Mucosa of descending colon (tissue), 3 donors: ENCODE measurements at regions not wholly inside any gene's neighbourhood (a gene's known extent, or its start where the extent isn't known, plus 50 kb on each side); places are given as distances from the start of the nearest gene placed in this dataset.

Experiments used
- ATAC-seq: fragments of 200-7000 bp; cut with Tn5 transposase; one replicate; pipeline ENCODE4 v1.9.1; 2020; ENCODE audit warnings: mild to moderate bottlenecking, moderate library complexity
- DNase-seq, 3 donors: peaks; one replicate each; pipeline ENCODE4 v3.0.0-alpha.2; 2020
- H3K36me3 ChIP-seq: fragments of 200-600 bp; one replicate; pipeline ENCODE4 v1.8.0; 2021; ENCODE audit warnings: low read depth, mild to moderate bottlenecking
- H3K4me1 ChIP-seq: fragments of 200-600 bp; one replicate; pipeline ENCODE4 v1.8.0; 2021; ENCODE audit warnings: low read depth, mild to moderate bottlenecking
- H3K4me3 ChIP-seq: fragments of 200-600 bp; one replicate; pipeline ENCODE4 v1.8.0; 2021; ENCODE audit warnings: mild to moderate bottlenecking
- H3K9me3 ChIP-seq: fragments of 200-600 bp; one replicate; pipeline ENCODE4 v1.8.0; 2021; ENCODE audit warnings: mild to moderate bottlenecking
- CTCF ChIP-seq: fragments of 200-600 bp; IDR thresholded peaks from one replicate; pipeline ENCODE4 v1.8.0; 2022; ENCODE audit warnings: antibody characterized with exemption, mild to moderate bottlenecking
- intact Hi-C, 2 donors: fragments of 100-400 bp; cut with DNase I in 1 of 2; cut with micrococcal nuclease in 1 of 2; formaldehyde crosslinking; loops; one replicate each; pipeline versions ENCODE4 v1.11.0 to v1.11.1; 2022; cut with DNase I, micrococcal nuclease
- donor health status: DM: no; HTN: no; CAD: no; lungs with moderate emphysema.
- donor health status: DM: no; HTN: no; CAD: no.
- donor health status: DM: no; HTN: yes; CAD: no.

DNA sequence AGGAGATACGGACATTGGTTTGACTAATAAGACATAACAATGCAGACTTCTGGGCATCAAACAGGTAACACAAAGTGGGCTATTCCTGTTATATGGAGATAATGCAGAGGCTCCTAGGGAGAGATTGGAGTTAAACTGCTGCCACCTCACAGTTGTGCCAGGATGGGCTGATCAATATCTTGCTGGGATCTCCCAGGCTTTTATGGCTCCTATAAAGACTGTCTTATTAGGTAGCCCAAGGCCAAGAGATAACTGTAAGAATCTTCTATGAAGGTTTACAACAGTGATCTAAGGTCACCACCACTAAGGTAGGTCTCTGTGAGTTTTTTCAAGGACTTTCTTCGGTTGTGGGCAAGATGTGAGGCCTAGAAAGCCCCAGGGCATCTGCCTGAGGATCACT lies 345.8 kb downstream of the KLF5 start:
- DNase-seq (no peak), ATAC-seq (peak; percentile 46)
- no peaks in the 10 kb centered on the region for H3K36me3 ChIP-seq
- H3K4me1 ChIP-seq, result no peaks in the 10 kb centered on the region
- no peaks in the 10 kb centered on the region for H3K9me3 ChIP-seq
- TF ChIP-seq CTCF, result no peak
- intact Hi-C loops, result loop anchor here in 1 of 2 donors (10.0 kb wide), 1 partner anchor 300 kb away; no protein-coding TSS in a partner anchor
- no peak overlapping the region for H3K4me3 ChIP-seq

DNA sequence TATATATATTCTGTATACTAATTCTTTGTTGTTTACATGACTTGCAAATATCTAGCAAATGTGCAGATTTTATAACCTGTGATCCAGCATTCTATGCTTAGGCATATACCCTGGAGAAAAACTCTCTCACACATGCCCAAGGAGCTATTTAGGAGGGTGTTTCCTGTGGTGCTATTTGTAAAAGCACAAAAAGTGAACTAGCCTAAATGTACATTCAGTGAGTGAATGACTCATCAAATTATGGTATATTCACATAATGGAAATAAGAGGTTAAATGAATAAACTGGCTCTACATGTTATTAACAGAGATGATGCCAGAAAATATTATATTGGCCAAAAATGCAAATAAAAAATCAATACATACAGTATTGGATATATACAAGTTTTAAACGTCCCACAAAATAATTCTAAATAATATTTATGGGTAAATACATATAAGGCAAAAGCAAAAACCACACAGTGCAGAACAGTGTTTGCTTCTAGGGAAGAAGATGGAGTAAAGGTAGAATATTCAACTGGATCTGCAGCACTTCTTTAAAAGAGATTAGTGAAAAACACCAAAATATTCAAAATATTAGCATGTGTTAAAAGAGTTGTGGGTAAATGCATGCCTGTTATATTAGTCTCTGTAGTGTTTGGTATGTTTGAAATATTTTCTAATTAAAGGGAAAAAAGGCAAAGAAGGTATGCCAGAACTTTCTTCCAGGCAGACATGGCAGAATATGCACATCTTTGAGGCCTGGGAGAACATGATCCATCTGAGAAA lies 344.7 kb downstream of the KLF5 start:
- H3K4me1 ChIP-seq, result peaks cover under 1% of the 10 kb centered on the region
- TF ChIP-seq CTCF, result no peak
- H3K36me3 ChIP-seq, result no peaks in the 10 kb centered on the region
- DNase-seq (no peak), ATAC-seq (no peak)
- intact Hi-C loops, result loop anchor here in 1 of 2 donors (10.0 kb wide), 1 partner anchor 301 kb away; no protein-coding TSS in a partner anchor
- H3K4me3 ChIP-seq, result no peak overlapping the region
- H3K9me3 ChIP-seq, result no peaks in the 10 kb centered on the region

GRCh38 chr13:73401769-73402168 lies 343.0 kb downstream of the KLF5 start:
- ATAC-seq (no peak), DNase-seq (no peak)
- no peak for TF ChIP-seq CTCF
- Histone ChIP-seq H3K9me3 (no peaks in the 10 kb centered on the region), H3K4me1 (peaks cover 15% of the 10 kb centered on the region), H3K4me3 (no peak overlapping the region), H3K36me3 (no peaks in the 10 kb centered on the region)
- intact Hi-C loops, result loop anchor here in 1 of 2 donors (10.0 kb wide), 1 partner anchor 303 kb away; no protein-coding TSS in a partner anchor

DNA sequence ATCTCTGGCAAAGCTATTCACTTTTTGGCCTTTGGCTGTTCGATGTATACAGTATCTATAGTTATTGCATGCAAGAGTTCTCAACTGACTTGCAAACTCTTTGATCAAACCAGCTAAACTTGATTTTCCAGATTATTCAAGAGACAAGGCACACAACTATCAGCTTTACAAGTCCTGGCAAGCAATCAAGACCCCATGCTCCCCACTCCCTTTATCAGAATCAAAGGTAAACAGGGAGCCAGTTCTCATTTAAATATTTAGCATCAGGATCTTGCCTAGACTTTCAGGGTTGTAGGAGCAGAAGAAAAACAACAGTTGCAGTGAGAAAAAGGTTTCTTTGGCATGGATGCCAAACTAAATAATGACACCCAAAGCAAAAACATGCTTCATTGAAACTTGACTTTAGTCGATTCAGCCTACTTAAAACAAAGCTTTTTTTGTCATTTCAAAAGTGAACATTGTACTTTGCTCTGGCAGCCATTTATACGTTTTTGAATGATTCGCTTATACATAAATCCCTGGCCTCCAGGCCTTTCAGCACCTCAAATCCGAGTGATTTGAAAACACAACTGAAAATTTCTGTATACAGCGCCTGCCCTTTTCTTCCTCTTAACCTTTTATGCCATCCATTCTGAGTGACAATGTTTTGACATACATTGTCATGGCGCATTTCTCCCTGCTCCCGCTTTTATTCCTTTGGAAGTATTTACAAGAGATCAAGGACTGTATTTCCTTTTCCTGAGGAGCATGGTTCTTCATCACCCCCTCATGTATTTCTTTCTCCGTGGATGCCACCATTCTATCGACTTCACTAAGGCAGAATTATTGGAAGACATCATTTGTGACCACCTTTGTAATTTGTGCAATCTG lies 340.8 kb downstream of the KLF5 start:
- intact Hi-C loops, result loop anchor here in 1 of 2 donors (10.0 kb wide), 1 partner anchor 305 kb away; no protein-coding TSS in a partner anchor
- no peak for TF ChIP-seq CTCF
- Histone ChIP-seq H3K4me3 (no peak overlapping the region), H3K36me3 (no peaks in the 10 kb centered on the region), H3K9me3 (no peaks in the 10 kb centered on the region), H3K4me1 (peaks cover 16% of the 10 kb centered on the region)
- ATAC-seq (peak; percentile 85), DNase-seq (peak in 1 of 3 donors; percentile 77)

DNA sequence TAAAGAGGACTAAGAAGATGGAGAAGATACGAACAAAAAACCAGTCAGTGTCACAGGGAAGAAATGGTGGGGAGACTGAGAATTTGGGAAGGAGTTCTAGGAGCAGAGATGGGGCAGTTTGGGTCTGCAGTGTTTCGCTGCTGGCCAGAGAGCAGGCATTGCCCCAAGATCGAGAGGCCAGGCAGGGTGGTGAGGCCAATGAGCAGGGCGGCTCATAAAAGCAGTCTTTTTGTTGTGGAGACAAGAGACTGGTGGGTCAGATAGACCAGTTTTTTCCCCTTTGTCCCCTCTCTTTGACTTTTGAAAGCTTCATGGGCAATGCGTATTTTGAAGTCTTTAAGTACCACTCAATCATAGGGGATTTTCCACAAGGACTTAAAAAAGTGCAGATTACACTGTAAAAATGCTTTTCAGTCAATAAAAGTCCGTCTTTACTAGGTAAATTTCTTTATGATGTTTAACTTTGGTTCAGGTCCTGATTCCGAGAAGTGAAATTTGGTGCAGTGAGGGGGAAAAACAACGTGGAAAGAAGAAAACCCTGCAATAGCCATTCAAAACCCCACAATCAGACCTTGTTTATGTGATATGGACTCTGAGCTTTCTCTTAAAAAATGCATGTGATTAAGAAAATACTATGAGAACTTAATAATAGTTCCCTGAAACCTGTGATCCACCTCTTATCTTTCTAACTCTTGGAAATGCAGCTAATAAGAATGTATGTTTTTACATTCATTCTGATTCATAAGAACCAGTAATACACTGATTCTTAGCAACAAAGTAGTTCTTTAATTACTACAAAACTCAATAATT lies 338.9 kb downstream of the KLF5 start:
- DNase-seq (peak in 2 of 3 donors; percentile 40 to 47), ATAC-seq (peak; percentile 39)
- no peaks in the 10 kb centered on the region for H3K9me3 ChIP-seq
- H3K4me3 ChIP-seq, result no peak overlapping the region
- TF ChIP-seq CTCF, result no peak
- intact Hi-C loops, result no loop called here
- H3K4me1 ChIP-seq, result peaks cover 16% of the 10 kb centered on the region
- H3K36me3 ChIP-seq, result no peaks in the 10 kb centered on the region
